HL-60 (cell line): ENCODE measurements at regions not wholly inside any gene's neighbourhood (a gene's known extent, or its start where the extent isn't known, plus 50 kb on each side); places are given as distances from the start of the nearest gene placed in this dataset.
A peak's percentile ranks its signal among the peaks of the same experiment; 100 is the strongest.
"Not testable (repeated sequence)": the region's sequence is repeated elsewhere in the genome, so short reads cannot be mapped to it uniquely, and the experiment has no call there.

ENCODE experiments used
- DNase-seq, 2 experiments: peaks; one replicate each; pipeline ENCODE4 v3.0.0-alpha.2; 2010 to 2020; ENCODE audit warnings: low read depth in 1 of 2, low spot score in 1 of 2
- H3K27ac ChIP-seq: fragments of 250-450 bp; sonication (Bioruptor Pico); replicated peaks from 2 replicates; pipeline ENCODE4 v1.5.1; 2020; ENCODE audit warnings: mild to moderate bottlenecking, moderate library complexity
- H3K27me3 ChIP-seq: fragments of 250-450 bp; sonication (Bioruptor Pico); 2 replicates; pipeline ENCODE4 v1.5.1; 2021; ENCODE audit warnings: mild to moderate bottlenecking, moderate library complexity; ENCODE audit not compliant: insufficient read depth, poor library complexity, severe bottlenecking
- H3K4me3 ChIP-seq: replicated peaks from 2 replicates; pipeline ENCODE4 v1.5.1; 2011; ENCODE audit warnings: mild to moderate bottlenecking, control low read depth, low read length; ENCODE audit not compliant: insufficient read depth
- GABPA ChIP-seq: IDR thresholded peaks from 2 replicates; pipeline ENCODE4 v1.6.1; 2012; ENCODE audit warnings: low read depth
- POLR2AphosphoS5 ChIP-seq: IDR thresholded peaks from 2 replicates; pipeline ENCODE4 v1.6.1; 2012; ENCODE audit warnings: low read depth
- SPI1 ChIP-seq: IDR thresholded peaks from 2 replicates; pipeline ENCODE4 v1.6.1; 2012; ENCODE audit warnings: low read depth, mild to moderate bottlenecking, borderline replicate concordance
- TF ChIP-seq, protein P1 (sequence below): IDR thresholded peaks from one replicate; pipeline ENCODE4 v1.5.1; 2011; ENCODE audit warnings: low read length, control low read depth, inconsistent platforms; ENCODE audit not compliant: insufficient read depth
- TF ChIP-seq, protein P2 (sequence below): IDR thresholded peaks from 2 replicates; pipeline ENCODE4 v1.6.1; 2012; ENCODE audit warnings: low read depth; ENCODE audit not compliant: insufficient replicate concordance

DNA sequence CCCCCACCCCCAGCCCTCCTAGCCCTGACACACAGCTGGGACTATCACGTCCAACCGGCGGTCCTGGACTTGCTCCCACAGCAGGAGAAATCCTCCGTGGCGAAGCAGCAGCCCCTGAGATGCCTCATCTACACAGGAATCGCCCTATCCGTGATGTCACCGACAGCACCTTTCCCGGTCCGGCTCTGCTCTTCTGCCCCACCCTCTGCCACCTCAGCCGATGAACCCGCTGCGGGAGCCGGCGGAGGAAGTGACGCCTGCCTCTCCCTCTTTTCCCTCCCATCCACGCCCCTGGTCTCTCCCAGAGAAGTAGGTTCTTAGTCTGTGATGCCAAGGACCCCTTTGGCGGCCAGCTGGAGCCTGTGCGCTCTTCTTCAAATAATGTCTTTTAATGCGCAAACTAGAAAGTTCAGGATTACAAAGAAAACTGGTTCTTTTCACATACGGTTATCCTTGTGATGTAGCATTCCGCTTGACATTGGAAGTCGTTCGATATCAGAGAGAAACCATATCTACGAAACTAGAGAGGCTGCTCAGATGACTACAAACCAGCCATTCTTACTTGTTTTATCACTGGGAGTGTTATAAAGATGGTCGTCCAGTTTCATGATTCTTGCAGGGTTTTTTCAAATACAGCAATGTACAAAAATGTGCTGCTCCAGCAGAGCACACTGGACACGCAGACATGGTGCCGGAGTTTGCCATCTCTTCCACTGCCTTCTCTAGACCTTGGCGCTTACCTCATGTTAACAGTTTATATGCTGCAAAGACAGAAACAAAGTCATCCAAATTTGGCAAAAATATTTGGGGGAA is 120.3 kb downstream of the PPIAL4G start:
- H3K27ac ChIP-seq = no peak overlapping the region
- no peak for DNase-seq
- TF ChIP-seq, protein P1, sequence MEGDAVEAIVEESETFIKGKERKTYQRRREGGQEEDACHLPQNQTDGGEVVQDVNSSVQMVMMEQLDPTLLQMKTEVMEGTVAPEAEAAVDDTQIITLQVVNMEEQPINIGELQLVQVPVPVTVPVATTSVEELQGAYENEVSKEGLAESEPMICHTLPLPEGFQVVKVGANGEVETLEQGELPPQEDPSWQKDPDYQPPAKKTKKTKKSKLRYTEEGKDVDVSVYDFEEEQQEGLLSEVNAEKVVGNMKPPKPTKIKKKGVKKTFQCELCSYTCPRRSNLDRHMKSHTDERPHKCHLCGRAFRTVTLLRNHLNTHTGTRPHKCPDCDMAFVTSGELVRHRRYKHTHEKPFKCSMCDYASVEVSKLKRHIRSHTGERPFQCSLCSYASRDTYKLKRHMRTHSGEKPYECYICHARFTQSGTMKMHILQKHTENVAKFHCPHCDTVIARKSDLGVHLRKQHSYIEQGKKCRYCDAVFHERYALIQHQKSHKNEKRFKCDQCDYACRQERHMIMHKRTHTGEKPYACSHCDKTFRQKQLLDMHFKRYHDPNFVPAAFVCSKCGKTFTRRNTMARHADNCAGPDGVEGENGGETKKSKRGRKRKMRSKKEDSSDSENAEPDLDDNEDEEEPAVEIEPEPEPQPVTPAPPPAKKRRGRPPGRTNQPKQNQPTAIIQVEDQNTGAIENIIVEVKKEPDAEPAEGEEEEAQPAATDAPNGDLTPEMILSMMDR = no peak
- TF ChIP-seq GABPA (no peak), POLR2AphosphoS5 (no peak), SPI1 (no peak)
- TF ChIP-seq, protein P2, sequence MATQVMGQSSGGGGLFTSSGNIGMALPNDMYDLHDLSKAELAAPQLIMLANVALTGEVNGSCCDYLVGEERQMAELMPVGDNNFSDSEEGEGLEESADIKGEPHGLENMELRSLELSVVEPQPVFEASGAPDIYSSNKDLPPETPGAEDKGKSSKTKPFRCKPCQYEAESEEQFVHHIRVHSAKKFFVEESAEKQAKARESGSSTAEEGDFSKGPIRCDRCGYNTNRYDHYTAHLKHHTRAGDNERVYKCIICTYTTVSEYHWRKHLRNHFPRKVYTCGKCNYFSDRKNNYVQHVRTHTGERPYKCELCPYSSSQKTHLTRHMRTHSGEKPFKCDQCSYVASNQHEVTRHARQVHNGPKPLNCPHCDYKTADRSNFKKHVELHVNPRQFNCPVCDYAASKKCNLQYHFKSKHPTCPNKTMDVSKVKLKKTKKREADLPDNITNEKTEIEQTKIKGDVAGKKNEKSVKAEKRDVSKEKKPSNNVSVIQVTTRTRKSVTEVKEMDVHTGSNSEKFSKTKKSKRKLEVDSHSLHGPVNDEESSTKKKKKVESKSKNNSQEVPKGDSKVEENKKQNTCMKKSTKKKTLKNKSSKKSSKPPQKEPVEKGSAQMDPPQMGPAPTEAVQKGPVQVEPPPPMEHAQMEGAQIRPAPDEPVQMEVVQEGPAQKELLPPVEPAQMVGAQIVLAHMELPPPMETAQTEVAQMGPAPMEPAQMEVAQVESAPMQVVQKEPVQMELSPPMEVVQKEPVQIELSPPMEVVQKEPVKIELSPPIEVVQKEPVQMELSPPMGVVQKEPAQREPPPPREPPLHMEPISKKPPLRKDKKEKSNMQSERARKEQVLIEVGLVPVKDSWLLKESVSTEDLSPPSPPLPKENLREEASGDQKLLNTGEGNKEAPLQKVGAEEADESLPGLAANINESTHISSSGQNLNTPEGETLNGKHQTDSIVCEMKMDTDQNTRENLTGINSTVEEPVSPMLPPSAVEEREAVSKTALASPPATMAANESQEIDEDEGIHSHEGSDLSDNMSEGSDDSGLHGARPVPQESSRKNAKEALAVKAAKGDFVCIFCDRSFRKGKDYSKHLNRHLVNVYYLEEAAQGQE = no peak
- no peaks in the 10 kb centered on the region for H3K27me3 ChIP-seq
- H3K4me3 ChIP-seq = no peak overlapping the region

DNA sequence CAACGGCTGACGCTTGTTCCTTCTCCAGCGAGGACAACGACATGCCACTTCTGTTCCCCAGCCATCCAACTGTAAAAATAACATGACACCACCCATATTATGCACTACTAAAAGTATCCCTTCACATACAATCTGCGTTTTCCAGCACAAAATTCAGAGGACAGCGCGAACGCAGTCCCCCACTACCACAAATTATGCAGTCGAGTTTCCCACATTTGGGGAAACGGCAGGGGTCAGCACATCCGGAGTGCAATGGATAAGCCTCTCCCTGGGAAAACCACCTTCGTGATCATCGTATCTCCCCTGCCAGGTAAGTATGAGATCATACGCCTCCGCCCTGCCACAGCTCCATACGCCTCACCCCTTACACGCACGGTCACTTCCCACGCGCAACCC is 120.9 kb downstream of the PPIAL4G start:
- H3K27ac ChIP-seq = no peak overlapping the region
- no peak for DNase-seq
- no peak overlapping the region for H3K4me3 ChIP-seq
- no peak for TF ChIP-seq POLR2AphosphoS5
- TF ChIP-seq, protein P2 = no peak
- no peak for TF ChIP-seq SPI1
- TF ChIP-seq, protein P1 = no peak
- no peak for TF ChIP-seq GABPA
- H3K27me3 ChIP-seq = no peaks in the 10 kb centered on the region

DNA sequence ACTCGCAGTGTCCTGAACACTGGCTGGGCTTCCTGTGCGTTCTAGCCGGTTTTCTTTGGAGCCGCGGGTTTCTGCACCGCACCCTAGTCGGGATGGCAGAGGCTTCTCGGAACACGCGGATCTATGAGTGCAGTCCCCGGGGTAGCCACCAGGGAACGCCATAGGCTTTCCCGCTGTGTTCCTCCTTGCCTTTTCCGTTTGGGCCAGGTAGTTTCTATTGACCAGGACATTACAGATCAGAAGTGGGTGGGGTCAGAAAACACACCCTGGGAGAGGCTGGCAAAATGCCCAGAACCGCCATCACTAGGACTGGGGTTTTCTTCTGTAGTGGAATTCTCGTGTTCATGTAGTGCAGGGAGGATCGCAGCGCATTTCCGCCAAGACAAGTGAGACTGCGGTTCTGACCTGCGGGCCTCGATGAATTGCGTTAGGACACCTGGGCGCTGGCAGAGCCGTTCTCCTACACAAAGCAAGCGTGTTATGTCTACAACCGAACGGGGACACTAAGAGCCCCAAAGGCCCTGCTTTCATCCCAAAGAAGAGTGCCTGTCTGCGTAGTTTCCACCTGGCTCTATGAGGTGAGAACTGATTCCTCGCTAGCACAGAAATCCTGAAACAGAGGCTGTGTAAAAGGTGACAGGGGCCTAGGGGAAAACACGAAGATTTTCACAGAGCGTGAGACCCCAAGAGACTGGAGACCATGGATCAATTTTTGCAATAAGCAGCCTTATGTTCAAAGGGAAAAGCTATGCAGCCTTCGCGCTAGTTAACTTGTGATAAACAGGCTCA is 121.5 kb downstream of the PPIAL4G start:
- TF ChIP-seq, protein P1 = peak; percentile 36
- not testable (repeated sequence) for H3K27ac ChIP-seq, H3K27me3 ChIP-seq, H3K4me3 ChIP-seq
- peak in 1 of 2 experiments; percentile 12 for DNase-seq
